HepG2 (cell line): ENCODE measurements at regions not wholly inside any gene's neighbourhood (a gene's known extent, or its start where the extent isn't known, plus 50 kb on each side); places are given as distances from the start of the nearest gene placed in this dataset.

ENCODE experiments used
- ATAC-seq: fragments of 200-7000 bp; cut with Tn5 transposase; 3 replicates; pipeline ENCODE4 v1.9.1; 2020; ENCODE audit warnings: mild to moderate bottlenecking, moderate library complexity
- BruUV-seq: library from RNA; stranded (reverse); fragments of 400-500 nt; replicated peaks from 2 replicates; lab custom pipeline; 2021; lab: Mats Ljungman, UMichigan
- CTCF ChIA-PET: fragments of 300-600 bp; formaldehyde crosslinking; extraction: SDS; loops from one replicate; lab custom pipeline; 2021; ENCODE audit warnings: low total read pairs, inconsistent platforms, low intra/inter-chr PET ratio; lab: Yijun Ruan, JAX
- POLR2A ChIA-PET: fragments of 350-600 bp; sonication (Branson Sonifier 250); formaldehyde crosslinking; loops from one replicate; lab custom pipeline; 2020; ENCODE audit warnings: antibody characterized with exemption, inconsistent platforms; lab: Yijun Ruan, JAX
- DNase-seq: peaks from one replicate; pipeline ENCODE4 v3.0.0-alpha.2; 2015; ENCODE audit warnings: low spot score
- FAIRE-seq: peaks from 3 replicates; lab custom pipeline; 2011; peaks lifted over from hg19 to GRCh38; lab: Jason Lieb, UNC
- H2AFZ ChIP-seq: one replicate; pipeline ENCODE4 v1.6.1; 2011; ENCODE audit warnings: low read length, inconsistent platforms
- H3K27ac ChIP-seq: fragments of 300-600 bp; 3 replicates; pipeline ENCODE4 v1.8.0; 2011; ENCODE audit warnings: mixed run types, mild to moderate bottlenecking, mixed read lengths, low read length, inconsistent platforms; ENCODE audit not compliant: insufficient read depth; ENCODE audit errors: extremely low read length
- H3K27me3 ChIP-seq, 2 experiments: fragments of 200-600 bp in 1 of 2; 2 replicates in 1 of 2; 3 replicates in 1 of 2; pipeline versions ENCODE4 v1.6.0 to v1.8.0; 2011; ENCODE audit warnings: low read length in 2 of 2, mild to moderate bottlenecking in 2 of 2, moderate library complexity in 2 of 2, inconsistent platforms in 1 of 2; ENCODE audit not compliant: insufficient read depth in 2 of 2, control insufficient read depth in 1 of 2
- H3K36me3 ChIP-seq, 2 experiments: fragments of 200-600 bp in 1 of 2; replicated peaks in 1 of 2; 2 replicates in 1 of 2; 3 replicates in 1 of 2; pipeline versions ENCODE4 v1.5.1 to v1.8.0; 2011; ENCODE audit warnings: low read length in 2 of 2, inconsistent platforms in 1 of 2; ENCODE audit not compliant: insufficient read depth in 2 of 2, control insufficient read depth in 1 of 2
- H3K4me1 ChIP-seq: 2 replicates; pipeline ENCODE4 v1.5.1; 2012; ENCODE audit warnings: low read length, inconsistent platforms; ENCODE audit not compliant: insufficient read depth
- H3K4me2 ChIP-seq: 2 replicates; pipeline ENCODE4 v1.6.0; 2011; ENCODE audit warnings: low read depth, low read length, inconsistent platforms
- H3K4me3 ChIP-seq, 3 experiments: fragments of 200-600 bp in 1 of 3; sonication (generic), shearing (Covaris generic) in 1 of 3; replicated peaks in 1 of 3; 2 replicates each; pipeline ENCODE4 v1.5.1; 2011 to 2016; ENCODE audit warnings: low read length in 3 of 3, inconsistent platforms in 2 of 3, low read depth in 2 of 3, mild to moderate bottlenecking in 2 of 3, control low read depth in 1 of 3, mixed read lengths in 1 of 3; ENCODE audit not compliant: insufficient read depth in 1 of 3
- H3K79me2 ChIP-seq: one replicate; pipeline ENCODE4 v1.6.1; 2011; ENCODE audit warnings: low read length, inconsistent platforms; ENCODE audit not compliant: insufficient read depth
- H3K9ac ChIP-seq: 2 replicates; pipeline ENCODE4 v1.6.0; 2011; ENCODE audit warnings: mild to moderate bottlenecking, low read depth, low read length, inconsistent platforms; ENCODE audit not compliant: insufficient read depth
- H3K9me3 ChIP-seq: 2 replicates; pipeline ENCODE4 v1.5.1; 2012; ENCODE audit warnings: mild to moderate bottlenecking, low read length
- H4K20me1 ChIP-seq: 2 replicates; pipeline ENCODE4 v1.6.0; 2011; ENCODE audit warnings: inconsistent platforms, mild to moderate bottlenecking, low read length, moderate library complexity; ENCODE audit not compliant: insufficient read depth
- CAMTA2 ChIP-seq: sonication (generic); formaldehyde crosslinking; IDR thresholded peaks from 2 replicates; pipeline ENCODE4 v1.4.0; 2020; ENCODE audit warnings: mild to moderate bottlenecking, missing genetic modification reagents, borderline replicate concordance
- CHD2 ChIP-seq: IDR thresholded peaks from 2 replicates; pipeline ENCODE4 v1.6.1; 2011; ENCODE audit warnings: low read depth, low read length, improper control_type of control experiment
- MTF2 ChIP-seq: sonication (generic); formaldehyde crosslinking; IDR thresholded peaks from 2 replicates; pipeline ENCODE4 v1.5.0; 2020; ENCODE audit warnings: missing genetic modification reagents, borderline replicate concordance
- NFKB2 ChIP-seq: sonication (generic); formaldehyde crosslinking; IDR thresholded peaks from 2 replicates; pipeline ENCODE4 v1.4.0; 2020; ENCODE audit warnings: missing genetic modification reagents, borderline replicate concordance
- NFKBIZ ChIP-seq: IDR thresholded peaks from 2 replicates; pipeline ENCODE4 v1.6.1; 2018; ENCODE audit warnings: missing genetic modification reagents, missing compliant biosample characterization
- NPAS2 ChIP-seq: sonication (generic); formaldehyde crosslinking; IDR thresholded peaks from 2 replicates; pipeline ENCODE4 v1.8.0; 2022; ENCODE audit warnings: mild to moderate bottlenecking, missing genetic modification reagents, borderline replicate concordance
- THAP11 ChIP-seq: IDR thresholded peaks from 2 replicates; pipeline ENCODE4 v1.6.1; 2016; ENCODE audit warnings: missing biosample characterization, missing genetic modification reagents
- XRCC5 ChIP-seq: fragments of 200-400 bp; formaldehyde crosslinking; optimal IDR thresholded peaks from 2 replicates; pipeline ENCODE3; 2017; ENCODE audit warnings: mild to moderate bottlenecking, low read length
- ZBTB1 ChIP-seq: sonication (generic); formaldehyde crosslinking; IDR thresholded peaks from 2 replicates; pipeline ENCODE4 v1.4.0; 2020; ENCODE audit warnings: missing genetic modification reagents, borderline replicate concordance
- ZBTB20 ChIP-seq: sonication (generic); formaldehyde crosslinking; IDR thresholded peaks from 2 replicates; pipeline ENCODE4 v1.8.1; 2023; ENCODE audit warnings: missing genetic modification reagents, low read depth, mild to moderate bottlenecking, borderline replicate concordance
- ZFP41 ChIP-seq: sonication (generic); formaldehyde crosslinking; IDR thresholded peaks from 2 replicates; pipeline ENCODE4 v1.4.0; 2020; ENCODE audit warnings: mild to moderate bottlenecking, missing genetic modification reagents, borderline replicate concordance
- ZKSCAN1 ChIP-seq: fragments of 150-350 bp; IDR thresholded peaks from 2 replicates; pipeline ENCODE4 v1.6.1; 2014; ENCODE audit warnings: low read length
- ZNF205 ChIP-seq: IDR thresholded peaks from 2 replicates; pipeline ENCODE4 v1.6.1; 2018; ENCODE audit warnings: missing biosample characterization, missing genetic modification reagents
- ZNF317 ChIP-seq: sonication (generic); formaldehyde crosslinking; IDR thresholded peaks from 2 replicates; pipeline ENCODE4 v1.5.0; 2020; ENCODE audit warnings: mild to moderate bottlenecking, missing genetic modification reagents
- ZSCAN12 ChIP-seq: sonication (generic); formaldehyde crosslinking; IDR thresholded peaks from 2 replicates; pipeline ENCODE4 v1.9.0; 2021; ENCODE audit warnings: mild to moderate bottlenecking, missing genetic modification reagents
- ZSCAN9 ChIP-seq: IDR thresholded peaks from 2 replicates; pipeline ENCODE4 v1.6.1; 2016; ENCODE audit warnings: borderline replicate concordance
- WGBS: methylation state at CpG from one replicate; pipeline ENCODE4 v1.1.6; 2017; ENCODE audit warnings: low lambda C conversion rate; 5-methylcytosine and 5-hydroxymethylcytosine counted together
- in situ Hi-C: cut with HindIII; loops from 2 replicates; pipeline ENCODE4 v1.10.0; 2017; ENCODE audit warnings: low pct_unique_long_range_greater_than_20kb; ENCODE audit not compliant: extremely low pct_ligation_motif_present
- intact Hi-C: fragments of 100-400 bp; cut with micrococcal nuclease; formaldehyde crosslinking; loops from one replicate; pipeline ENCODE4 v1.10.0; 2022; ENCODE audit not compliant: unreplicated experiment
- TF ChIP-seq, protein P1 (sequence below): sonication (generic); formaldehyde crosslinking; conservative IDR thresholded peaks from 2 replicates; pipeline ENCODE4 v1.8.1; 2023; ENCODE audit warnings: missing genetic modification reagents
- TF ChIP-seq, protein P2 (sequence below): sonication (generic); formaldehyde crosslinking; IDR thresholded peaks from 2 replicates; pipeline ENCODE4 v1.4.0; 2020; ENCODE audit warnings: missing genetic modification reagents, mild to moderate bottlenecking, borderline replicate concordance

DNA sequence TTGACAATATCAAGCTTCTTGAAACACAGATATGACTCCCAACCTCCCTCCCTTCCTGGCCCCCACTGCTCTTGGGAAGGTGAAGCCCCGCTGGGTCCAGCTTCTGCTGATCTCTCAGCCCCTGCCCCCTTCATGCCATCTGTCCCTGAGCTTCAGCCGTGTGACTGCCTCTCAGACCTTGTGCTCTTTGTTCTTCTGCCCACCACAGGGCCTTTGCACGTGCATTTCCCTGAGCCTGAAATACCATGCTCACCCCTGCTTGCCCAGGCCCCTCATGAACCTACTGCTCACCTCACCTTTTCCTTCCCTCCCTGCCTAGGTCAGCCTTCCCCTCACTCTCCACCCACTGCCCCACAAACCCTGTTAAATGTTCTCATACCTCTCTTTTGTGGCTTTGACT, 241.7 kb upstream of the PMEPA1 start:
- intact Hi-C loops = no loop called here
- Histone ChIP-seq H3K4me1 (0 out of 2 replicates have a peak, but pooled peaks cover 2% of the 10 kb centered on the region), H3K79me2 (no peaks in the 10 kb centered on the region), H3K27ac (no peak overlapping the region), H3K36me3 (no peaks in the 10 kb centered on the region), H4K20me1 (no peaks in the 10 kb centered on the region), H3K4me2 (no peak overlapping the region), H3K9me3 (no peaks in the 10 kb centered on the region), H2AFZ (no peak overlapping the region), H3K27me3 (0 out of 5 replicates have a peak, but pooled peaks cover 0 to 2% of the 10 kb centered on the region in 2 experiments), H3K9ac (no peak overlapping the region), H3K4me3 (no peak overlapping the region)
- no TSS peak for BruUV-seq
- FAIRE-seq = no peak
- no peak for DNase-seq
- 2% methylated on average over 3 of the region's 3 CpGs for WGBS
- in situ Hi-C loops = no loop called here
- no peak for TF ChIP-seq ZFP41
- TF ChIP-seq MTF2 (CRISPR knock-in tag) = no peak
- TF ChIP-seq ZSCAN12 (CRISPR knock-in tag) = no peak
- TF ChIP-seq ZNF317 (CRISPR knock-in tag) = no peak
- TF ChIP-seq CAMTA2 (CRISPR knock-in tag) = no peak
- TF ChIP-seq NFKBIZ (CRISPR knock-in tag) = no peak
- no peak for TF ChIP-seq NPAS2 (CRISPR knock-in tag)
- TF ChIP-seq, protein P1, sequence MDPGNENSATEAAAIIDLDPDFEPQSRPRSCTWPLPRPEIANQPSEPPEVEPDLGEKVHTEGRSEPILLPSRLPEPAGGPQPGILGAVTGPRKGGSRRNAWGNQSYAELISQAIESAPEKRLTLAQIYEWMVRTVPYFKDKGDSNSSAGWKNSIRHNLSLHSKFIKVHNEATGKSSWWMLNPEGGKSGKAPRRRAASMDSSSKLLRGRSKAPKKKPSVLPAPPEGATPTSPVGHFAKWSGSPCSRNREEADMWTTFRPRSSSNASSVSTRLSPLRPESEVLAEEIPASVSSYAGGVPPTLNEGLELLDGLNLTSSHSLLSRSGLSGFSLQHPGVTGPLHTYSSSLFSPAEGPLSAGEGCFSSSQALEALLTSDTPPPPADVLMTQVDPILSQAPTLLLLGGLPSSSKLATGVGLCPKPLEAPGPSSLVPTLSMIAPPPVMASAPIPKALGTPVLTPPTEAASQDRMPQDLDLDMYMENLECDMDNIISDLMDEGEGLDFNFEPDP (CRISPR knock-in tag) = no peak
- no peak for TF ChIP-seq NFKB2 (CRISPR knock-in tag)
- no peak for TF ChIP-seq XRCC5
- no peak for TF ChIP-seq ZBTB1 (CRISPR knock-in tag)
- TF ChIP-seq ZBTB20 = no peak
- no peak for TF ChIP-seq ZKSCAN1
- no peak for TF ChIP-seq ZNF205 (CRISPR knock-in tag)
- TF ChIP-seq CHD2 = no peak
- TF ChIP-seq, protein P2, sequence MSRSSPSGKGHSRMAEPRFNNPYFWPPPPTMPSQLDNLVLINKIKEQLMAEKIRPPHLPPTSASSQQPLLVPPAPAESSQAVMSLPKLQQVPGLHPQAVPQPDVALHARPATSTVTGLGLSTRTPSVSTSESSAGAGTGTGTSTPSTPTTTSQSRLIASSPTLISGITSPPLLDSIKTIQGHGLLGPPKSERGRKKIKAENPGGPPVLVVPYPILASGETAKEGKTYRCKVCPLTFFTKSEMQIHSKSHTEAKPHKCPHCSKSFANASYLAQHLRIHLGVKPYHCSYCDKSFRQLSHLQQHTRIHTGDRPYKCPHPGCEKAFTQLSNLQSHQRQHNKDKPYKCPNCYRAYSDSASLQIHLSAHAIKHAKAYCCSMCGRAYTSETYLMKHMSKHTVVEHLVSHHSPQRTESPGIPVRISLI (CRISPR knock-in tag) = no peak
- no peak for TF ChIP-seq THAP11 (CRISPR knock-in tag)
- TF ChIP-seq ZSCAN9 (CRISPR knock-in tag) = no peak
- TF ChIP-seq, all 625 proteins: peak for 0
- ChIA-PET POLR2A (no interaction called here), CTCF (no interaction called here)
- ATAC-seq = no peak
